CD4-positive, alpha-beta T cell treated with Interleukin-2 at 100 ng/mL for 4 hours (primary cell): ENCODE measurements at regions not wholly inside any gene's neighbourhood (a gene's known extent, or its start where the extent isn't known, plus 50 kb on each side); places are given as distances from the start of the nearest gene placed in this dataset.

Source experiments
- DNase-seq: peaks from one replicate; pipeline ENCODE4 v3.0.0-alpha.2; 2020; ENCODE audit warnings: low spot score

DNA sequence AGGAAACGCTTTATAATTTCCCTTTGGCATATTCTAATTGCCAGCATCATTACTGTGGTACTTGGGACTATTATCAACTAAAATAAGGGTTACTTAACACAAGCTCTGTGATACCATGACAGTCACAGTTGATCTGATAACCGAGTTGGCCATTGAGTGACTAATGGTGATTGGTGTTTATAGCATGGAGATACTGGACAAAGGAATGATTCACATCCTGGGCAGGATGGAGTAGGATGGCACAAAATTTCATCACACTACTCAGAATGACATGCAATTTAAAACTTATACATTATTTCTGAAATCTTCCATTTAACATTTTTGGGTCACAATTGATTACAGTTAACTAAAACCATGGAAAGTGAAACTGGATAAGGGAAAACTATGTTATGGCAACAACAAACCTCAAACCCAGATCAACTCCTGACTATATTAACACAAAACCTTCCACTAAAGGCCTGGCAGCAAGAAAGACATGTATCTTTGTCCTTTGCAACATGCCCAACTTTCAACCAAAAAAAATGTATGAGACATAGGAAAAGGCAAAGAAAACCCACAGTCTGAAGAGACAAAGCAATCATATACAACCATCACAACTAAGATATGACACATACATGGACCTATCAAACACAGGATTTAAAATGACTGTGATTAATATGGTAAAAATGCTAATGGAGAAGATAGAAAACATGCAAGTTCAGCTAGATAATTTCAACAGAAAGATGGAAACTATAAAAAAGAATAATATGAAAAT is 208.5 kb upstream of the NRP1 start:
- DNase-seq = no peak

DNA sequence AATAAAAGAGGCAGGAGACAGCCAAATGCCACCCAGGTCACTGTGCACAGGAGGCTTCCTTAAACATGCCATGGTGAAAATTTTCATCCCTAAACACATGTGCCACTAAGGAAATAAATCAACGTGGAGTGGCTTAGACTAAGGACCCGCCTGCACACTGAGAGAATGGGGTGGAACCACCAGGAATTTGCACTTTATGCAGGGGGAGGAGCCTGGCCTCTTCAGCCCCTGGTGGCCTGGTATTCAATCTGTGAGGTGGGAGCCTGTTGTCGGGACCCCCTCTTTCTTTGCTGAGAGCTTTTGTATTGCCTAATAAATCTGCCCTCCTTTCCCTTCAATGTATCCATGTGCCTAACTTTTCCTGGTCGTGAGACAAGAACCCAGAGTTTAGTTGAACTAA is 204.6 kb upstream of the NRP1 start:
- DNase-seq = no peak

DNA sequence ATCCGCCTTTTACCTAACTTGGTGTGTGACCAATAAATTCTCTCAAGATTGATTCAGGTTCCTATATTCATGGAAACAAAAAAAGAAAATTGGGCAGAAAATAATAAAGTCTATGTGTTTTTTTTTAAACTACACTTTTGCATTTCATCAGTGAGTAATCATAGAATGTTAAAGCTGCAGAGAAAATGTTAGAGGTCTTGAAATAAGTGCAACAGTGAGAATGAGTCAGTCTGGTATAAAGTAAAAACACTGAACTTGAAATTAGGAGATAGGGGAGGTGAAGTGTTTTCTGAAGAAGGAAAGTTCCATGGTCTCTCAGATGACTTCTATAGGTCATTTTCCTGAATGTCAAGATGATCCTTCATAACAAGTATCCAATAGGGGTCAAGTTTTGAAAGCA is 202.6 kb upstream of the NRP1 start:
- DNase-seq = no peak

DNA sequence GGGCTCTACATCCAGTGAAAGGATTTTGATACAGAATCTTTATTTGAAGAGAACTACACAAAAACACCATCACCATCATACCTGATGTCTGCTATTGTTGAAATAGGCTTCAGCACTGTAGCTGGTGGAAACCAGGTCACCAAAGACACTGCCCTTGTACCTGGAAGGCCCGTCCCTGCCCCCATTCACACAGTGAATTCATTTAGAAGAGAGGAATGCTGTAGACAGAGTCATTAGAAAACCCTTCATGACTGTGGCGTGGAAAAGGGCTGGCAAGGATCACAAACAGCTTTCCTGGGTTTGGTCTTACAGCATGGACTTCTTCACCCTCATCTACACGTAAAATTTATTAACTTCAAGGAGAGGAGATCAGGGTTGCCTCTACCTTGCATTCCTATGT is 202.0 kb upstream of the NRP1 start:
- DNase-seq = no peak

DNA sequence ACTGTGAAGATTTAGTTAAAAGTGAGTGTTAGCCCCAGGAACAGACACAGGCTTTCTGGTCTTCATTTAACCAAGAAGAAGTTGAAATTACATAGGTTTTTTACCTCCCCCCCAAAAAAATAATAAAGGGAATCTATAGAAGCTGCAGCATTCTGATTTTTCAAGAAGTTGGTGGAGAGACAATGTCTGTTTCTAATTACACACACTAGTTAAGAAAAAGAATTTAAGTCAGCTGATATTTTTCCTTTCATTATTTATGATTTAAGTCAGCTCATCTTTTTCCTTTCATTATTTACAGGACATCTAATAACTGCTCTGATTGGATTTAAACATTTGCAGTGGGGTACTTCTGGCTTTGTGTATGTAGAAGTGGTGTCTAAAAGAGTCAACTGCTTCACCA is 201.4 kb upstream of the NRP1 start:
- DNase-seq = no peak

DNA sequence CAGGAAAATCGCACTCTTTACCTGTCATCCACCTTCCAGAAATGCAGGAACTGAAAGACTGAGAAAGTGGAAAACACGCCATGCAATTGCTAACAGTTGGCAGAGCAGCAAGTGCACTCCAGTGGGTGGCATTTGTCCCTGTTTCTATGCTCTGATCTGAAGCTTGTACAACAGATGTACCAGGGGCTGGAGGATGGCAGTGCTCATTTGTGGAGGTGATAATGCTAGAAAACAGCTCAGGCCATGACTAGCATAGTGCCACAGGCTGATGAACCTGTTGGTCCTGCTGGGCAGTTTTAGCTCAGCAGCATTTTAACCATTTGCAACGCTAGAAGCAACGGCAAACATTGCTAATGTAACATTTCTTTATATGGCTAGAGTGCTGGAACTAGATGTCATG is 199.9 kb upstream of the NRP1 start:
- no peak for DNase-seq

DNA sequence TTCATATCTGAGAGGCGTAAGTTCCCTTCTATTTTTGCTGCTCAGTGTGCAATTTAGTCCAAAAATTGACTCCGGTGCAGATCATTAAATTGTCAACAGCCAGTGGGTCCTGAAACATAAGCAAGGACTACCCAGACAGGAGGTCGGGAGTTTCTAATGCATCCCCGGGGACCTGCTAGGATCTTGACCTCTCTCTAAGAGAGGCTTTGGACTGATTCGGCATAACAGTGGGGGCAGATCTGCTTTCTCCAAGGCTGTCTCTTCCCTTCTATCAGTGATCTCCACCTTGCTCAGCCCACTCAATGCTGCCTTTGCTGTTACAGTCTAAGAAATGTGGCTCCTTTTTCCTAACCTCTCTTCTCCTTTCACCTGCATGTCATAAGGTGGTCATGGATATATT is 199.1 kb upstream of the NRP1 start:
- DNase-seq = no peak

DNA sequence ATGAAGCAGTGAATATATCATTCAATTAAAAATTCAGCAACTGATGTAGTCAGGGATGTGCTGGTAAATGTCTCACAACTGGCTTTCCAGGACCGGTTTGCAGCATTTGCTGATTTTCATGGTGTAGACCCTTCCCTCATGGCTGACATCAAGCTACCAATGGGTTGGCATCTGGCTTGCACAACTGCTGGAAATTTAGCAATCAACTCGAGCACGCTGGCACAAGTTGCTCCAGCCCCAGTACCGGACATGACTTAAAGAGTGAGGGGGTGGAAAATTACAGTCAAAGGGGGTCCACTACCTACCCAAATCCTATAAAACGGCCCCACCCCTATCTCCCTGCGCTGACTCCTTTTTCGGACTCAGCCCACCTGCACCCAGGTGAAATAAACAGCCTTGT is 198.4 kb upstream of the NRP1 start:
- DNase-seq = no peak

DNA sequence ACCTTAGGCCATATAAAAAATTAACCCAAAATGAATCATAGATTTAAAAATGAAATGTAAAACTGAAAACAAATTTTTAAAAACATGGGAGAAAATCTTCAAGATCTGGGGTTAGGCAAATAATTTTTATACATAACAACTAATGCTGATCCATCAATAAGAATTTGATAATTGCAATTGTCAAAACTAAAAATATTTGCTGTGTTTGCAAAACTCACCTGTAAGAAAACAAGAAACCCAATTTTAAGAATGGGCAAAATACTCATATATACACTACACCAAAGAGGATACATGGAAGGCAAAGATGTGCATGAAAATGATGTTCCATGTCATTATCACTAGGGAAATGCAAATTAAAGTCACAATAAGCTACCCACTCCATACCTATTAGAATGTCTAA is 194.8 kb upstream of the NRP1 start:
- DNase-seq = no peak

DNA sequence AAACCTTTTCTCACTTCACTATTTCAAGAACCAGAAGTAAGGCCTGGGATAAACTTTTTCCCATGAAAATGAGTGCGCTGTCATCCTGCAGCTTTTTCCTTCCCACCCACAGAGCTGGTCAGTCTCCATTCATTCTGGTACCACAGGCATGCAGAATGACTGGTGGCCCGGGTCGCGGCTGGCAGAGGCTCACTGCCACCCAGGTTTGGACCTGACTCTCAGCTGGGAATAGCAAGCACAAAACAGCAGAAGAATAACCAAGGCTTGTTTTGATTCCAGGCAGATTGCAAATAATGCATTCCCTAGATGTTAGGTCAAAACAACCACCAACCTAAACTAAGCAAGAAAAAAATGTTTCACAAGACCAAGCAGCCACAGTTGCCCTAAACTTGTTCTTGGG is 190.5 kb upstream of the NRP1 start:
- no peak for DNase-seq

DNA sequence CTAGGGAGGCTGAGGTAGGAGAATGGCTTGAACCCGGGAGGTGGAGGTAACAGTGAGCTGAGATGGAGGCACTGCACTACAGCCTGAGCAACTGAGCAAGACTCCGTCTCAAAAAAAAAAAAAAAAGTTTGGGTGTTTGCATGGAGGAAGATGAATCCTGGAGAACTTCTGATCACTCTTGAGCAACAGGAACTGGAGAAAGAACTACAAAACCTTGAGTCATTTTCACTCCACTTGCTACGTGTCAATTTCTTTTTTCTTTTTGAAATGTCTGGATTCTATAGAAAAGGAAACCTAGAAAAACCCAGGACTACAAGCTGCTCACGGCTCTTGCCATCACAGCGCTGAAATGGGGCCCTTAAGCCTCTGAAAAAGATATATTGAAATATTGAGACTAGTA is 189.6 kb upstream of the NRP1 start:
- no peak for DNase-seq

DNA sequence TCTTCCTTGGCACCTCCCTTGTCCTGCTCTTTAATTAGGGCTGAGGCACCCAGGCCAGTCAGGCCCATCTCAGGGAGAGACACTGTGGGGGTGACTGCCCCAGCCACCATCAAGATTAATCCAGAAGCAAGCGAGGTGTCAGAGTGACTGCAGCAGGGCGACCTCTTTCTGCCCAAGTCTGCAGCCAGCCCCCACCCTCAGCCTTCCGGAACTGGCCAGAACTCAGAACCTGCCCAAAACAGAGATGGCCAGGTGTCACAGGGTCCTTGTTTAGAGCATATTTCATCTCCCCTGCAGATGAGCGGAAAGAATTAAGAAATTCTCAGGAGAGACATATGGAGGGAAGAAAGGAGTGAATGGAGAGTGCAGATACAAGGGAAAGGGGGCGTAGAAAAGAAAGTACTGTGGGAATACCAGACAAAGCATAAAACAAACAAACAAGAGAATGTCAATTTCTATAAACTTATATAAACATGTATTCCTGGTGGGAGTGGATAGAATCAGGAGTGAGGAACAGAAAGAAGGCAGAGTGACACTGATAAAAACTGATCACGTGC is 188.8 kb upstream of the NRP1 start:
- DNase-seq = no peak

DNA sequence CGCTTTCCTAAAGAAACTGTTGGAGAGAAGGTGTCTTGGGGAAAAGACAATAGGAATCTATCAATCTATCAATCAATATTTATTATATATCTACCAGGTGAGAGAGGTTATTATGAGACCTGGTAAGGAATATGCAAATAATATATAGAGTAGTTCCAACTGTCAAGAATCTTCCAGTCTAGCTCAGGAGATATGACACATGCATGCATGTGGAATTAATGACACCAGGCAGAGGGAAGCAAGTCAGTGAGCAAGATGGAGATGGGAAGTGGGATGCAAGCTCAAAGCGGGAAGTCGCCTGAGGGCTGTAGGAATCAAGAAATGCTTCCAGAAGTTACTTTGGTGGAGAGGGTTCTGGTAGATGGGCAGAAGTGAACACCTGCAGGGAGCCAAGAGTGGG is 187.4 kb upstream of the NRP1 start:
- no peak for DNase-seq

DNA sequence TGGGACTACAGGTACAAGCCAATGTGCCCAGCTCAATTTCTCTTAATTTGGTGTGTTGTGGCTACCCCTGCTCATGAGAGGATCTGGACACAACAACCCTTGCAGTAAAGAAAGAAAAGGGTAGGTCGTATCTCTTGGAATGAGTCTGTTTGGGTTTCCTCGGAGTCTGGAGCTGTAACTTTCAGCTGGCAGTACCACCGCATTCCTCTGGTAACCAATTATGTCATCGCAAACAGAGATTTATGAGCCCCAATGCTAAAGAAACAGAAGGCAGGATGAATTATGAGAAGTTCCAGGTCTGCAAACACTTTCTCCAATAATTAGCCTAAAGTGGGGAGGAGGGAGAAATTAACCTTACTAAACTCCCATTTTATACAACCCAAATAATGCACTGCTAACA is 186.6 kb upstream of the NRP1 start:
- no peak for DNase-seq

DNA sequence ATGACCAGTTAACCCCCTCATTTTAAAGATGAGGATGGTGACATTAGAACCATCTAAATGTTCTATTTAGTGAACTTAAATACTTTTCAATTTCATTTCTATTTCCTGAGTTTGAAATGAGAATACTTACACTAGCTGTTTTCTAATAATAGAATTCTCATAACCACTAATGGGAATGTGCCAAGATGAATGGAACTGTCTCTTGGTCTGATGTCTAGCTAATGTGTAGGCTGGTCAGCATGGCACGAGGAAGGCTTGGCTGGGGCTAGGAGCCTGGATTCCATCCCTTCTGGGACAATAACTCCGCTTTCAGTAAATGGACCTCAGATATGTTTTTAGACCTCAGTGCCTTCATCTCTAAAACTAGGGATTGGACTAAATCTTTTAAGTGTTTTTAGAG is 185.8 kb upstream of the NRP1 start:
- DNase-seq = no peak

DNA sequence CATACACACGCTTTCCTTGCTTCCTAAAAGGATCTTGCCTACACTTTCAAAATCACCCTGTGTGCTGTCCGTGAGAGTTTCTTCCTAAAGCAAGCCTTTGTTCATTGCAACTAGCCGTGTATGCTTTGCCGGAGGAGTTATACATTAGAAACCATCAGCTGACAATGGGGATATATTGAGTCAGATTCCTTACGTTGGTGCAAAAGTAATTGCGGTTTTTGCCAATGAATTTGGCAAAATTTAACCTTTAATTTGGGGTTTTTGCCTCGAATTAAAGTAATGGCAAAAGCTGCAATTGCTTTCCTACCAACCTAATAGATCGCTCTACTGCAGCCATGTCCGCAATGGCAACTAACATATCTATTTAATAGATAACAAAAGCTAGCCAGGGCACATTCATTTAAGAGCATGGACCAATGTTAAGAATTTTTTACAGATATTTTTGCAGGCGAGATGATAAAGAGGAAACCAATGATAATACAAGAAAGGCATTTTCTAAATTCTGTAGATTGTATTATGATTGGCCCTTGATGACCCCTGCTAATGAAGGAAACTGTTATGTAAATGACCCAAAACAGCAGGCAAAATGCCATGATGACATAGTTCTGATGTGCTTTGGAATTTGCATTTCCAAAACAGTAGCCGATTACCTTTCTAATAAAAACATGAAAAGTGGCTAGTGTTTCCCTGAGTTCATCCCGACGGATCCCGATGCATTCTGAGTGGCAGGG is 184.8 kb upstream of the NRP1 start:
- no peak for DNase-seq

DNA sequence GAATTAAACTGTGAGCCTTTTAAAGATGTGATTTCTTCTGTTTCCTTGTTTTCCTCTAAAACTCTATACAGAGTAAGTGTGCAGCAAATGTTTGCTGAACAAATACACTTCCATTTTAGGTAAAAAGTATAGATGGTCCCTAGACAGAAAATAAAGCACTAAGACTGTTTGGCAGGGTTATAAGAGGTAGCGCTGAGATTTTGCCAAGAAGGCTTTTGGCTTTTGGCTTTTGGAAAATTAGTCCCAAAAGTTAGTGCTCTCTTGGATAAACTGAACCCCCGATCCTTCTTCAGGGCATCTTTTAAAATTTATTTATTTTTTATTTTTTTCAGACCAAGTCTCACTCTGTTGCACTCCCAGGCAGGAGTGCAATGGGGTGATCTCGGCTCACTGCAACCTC is 175.7 kb upstream of the NRP1 start:
- DNase-seq = no peak

DNA sequence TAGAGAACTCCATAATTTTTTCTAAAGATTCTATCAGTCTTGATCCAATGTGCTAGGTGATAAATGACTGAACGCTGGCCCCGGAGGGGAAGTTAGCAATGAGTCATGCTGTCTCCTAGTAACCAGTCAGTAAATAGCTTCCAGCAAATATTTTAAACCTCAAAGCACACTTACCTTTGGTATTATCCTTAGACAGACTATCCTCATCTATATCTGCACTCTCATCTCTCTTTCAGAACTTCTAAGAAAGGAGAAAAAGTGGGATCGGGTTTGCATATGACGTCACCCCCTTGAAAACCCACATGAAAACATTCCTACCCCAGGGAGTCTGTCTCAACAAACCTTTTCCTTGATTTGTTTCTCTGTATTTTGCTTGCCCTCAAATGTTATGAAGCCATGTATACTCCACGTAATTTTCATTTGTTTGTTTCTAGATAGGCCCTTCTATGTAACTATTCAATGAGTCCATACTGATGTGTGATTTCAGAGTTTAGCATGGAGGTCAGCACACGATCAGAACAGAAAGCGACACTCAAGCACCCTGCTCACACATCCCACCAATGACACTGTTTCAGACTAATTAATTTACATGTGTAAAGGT is 174.9 kb upstream of the NRP1 start:
- peak; percentile 15 for DNase-seq

DNA sequence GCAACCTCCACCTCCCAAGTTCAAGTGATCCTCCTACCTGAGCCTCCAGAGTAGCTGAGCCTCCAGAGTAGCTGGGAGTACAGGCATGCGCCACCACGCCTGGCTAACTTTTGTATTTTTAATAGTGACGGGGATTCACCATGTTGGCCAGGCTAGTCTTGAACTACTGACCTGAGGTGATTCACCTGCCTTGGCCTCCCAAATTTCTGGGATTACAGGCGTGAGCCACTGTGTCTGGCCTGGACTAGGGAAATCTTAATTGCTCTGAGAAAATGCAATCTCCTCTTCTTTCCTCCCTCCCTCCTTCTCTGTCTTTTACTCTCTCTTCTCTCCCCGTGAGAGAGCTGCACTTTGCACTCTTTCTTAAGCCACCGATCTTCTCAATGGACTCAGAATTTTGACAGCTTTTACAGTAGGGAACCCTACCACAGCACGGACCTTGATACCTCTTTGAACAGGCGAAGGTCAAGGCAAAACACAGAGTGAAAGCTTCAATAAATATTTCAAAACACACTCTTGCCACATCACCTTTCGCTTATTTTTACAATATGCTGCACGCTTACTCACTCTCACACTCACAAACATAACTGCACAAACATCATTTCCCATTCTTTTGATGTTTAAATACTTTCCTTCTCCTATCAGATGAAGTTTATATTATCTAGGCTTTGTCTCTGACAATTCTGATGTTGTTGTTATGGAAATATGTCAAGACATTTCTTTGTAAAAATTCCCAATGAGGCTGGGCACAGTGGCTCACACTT is 173.4 kb upstream of the NRP1 start:
- no peak for DNase-seq

DNA sequence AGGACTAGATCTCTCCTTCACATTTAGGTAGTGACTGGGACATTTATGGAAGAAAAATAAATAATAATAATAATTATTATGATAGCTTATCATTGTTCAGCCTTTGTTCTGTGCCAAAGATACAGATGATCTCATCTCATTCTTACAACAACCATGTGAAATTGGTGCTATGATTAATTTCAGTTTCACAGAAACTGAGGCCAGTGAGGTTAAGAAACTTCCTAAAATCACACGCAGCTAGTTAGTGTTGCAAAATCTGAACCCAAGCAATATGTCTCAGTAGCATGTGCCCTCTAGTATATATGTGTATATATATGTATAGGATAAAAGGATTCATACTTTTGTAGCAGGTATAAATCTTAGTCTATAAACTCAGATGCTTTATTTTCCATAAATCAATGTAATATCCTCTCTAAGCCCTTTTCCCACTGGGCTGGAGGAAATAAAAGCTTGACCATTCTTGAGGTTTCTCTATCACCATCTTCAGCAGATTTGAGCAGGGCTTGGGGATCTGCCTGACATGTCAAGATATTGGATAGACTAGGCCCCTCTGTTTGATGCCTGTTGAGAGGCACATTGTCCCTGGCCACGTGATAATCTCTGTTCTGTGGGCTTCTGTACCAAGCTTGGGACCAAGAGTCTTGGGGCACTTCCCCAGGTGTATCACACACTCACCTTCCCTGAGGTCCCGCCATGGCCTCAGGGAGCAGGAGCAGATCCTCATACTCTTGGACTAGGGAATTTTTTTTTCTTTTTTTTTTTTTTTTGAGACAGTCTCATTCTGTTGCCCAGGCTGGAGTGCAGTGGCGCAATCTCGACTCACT is 172.6 kb upstream of the NRP1 start:
- no peak for DNase-seq

DNA sequence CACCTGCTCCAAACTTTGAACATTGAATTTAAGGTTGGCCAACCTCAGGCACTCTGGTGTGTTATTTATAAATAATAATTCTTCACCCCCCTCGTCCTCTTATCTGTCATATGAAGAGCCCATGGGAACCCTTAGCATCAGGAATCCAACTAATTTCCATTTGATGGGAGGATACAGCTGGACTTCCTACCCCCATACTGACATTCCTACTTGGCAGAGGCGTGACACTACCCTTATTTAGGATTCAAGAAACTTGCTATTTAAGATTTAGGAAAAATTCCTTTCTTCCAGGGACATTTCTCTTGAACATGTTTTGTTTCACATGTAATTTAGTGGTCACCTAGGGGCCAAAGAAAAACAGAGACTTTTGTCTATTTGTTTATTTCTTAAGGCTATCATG is 171.9 kb upstream of the NRP1 start:
- DNase-seq = no peak

DNA sequence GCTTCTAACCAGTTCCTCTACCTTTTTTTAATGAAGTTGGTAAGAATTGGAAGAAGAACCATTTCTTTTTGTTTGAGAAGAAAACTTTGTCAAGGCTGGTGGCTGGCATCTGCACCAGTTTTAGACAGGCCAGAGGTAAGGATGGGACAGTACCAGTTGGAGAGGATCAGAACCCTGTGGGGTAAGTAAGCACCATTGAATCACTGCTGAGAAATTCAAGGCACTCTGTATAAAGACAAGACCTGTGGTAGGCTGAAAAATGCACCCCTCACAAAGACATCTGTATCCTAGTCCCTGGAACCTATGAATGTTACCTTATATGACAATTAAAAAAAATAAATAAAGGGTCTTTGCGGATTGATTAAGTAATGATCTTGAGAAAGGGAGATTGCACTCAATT is 166.7 kb upstream of the NRP1 start:
- no peak for DNase-seq
